ENCODE measurements at regions not wholly inside any gene's neighbourhood (a gene's known extent, or its start where the extent isn't known, plus 50 kb on each side); places are given as distances from the start of the nearest gene placed in this dataset.

GRCh38 chr5:8848366-8848765 is 697.5 kb downstream of the SEMA5A start:
- TF ChIP-seq POLR2AphosphoS5 (IDR thresholded peaks at IDR 0.05) (no peak), CTCF (IDR thresholded peaks at IDR 0.05; ENCODE audit: poor library complexity, severe bottlenecking) (no peak), TAF1 (IDR thresholded peaks at IDR 0.05; ENCODE audit: low read depth) (no peak), EZH2 (IDR thresholded peaks at IDR 0.05; ENCODE audit: borderline replicate concordance, insufficient read depth, low read length, poor library complexity, severe bottlenecking) (no peak), MXI1 (conservative IDR thresholded peaks at IDR 0.05; ENCODE audit: poor library complexity, severe bottlenecking) (no peak), REST (IDR thresholded peaks at IDR 0.05; ENCODE audit: borderline replicate concordance) (no peak), EP300 (conservative IDR thresholded peaks at IDR 0.05; ENCODE audit: poor library complexity, severe bottlenecking) (no peak), SMC3 (conservative IDR thresholded peaks at IDR 0.05; ENCODE audit: poor library complexity) (no peak), RAD21 (conservative IDR thresholded peaks at IDR 0.05) (no peak)

All from neural cell (in vitro differentiated cells).